Osteoblast (primary cell): ENCODE measurements at regions not wholly inside any gene's neighbourhood (a gene's known extent, or its start where the extent isn't known, plus 50 kb on each side); places are given as distances from the start of the nearest gene placed in this dataset.

Experiments used
- DNase-seq: peaks from one replicate; pipeline ENCODE4 v3.0.0; 2011; ENCODE audit warnings: low spot score, mixed read lengths; ENCODE audit not compliant: insufficient read length; ENCODE audit errors: missing footprints
- H2AFZ ChIP-seq: 2 replicates; pipeline ENCODE4 v1.6.0; 2011; ENCODE audit warnings: mild to moderate bottlenecking, low read length
- H3K27ac ChIP-seq: 2 replicates; pipeline ENCODE4 v1.5.1; 2011; ENCODE audit warnings: mild to moderate bottlenecking, low read depth, low read length, moderate library complexity
- H3K27me3 ChIP-seq: 2 replicates; pipeline ENCODE4 v1.6.0; 2012; ENCODE audit warnings: mild to moderate bottlenecking, control low read depth, inconsistent platforms, low read length, moderate library complexity; ENCODE audit not compliant: insufficient read depth
- H3K36me3 ChIP-seq: 2 replicates; pipeline ENCODE4 v1.5.1; 2011; ENCODE audit warnings: mild to moderate bottlenecking, low read length, control low read depth, moderate library complexity; ENCODE audit not compliant: insufficient read depth
- H3K4me1 ChIP-seq: 2 replicates; pipeline ENCODE4 v1.5.1; 2011; ENCODE audit warnings: mild to moderate bottlenecking, low read length, control low read depth, moderate library complexity; ENCODE audit not compliant: insufficient read depth
- H3K4me2 ChIP-seq: 2 replicates; pipeline ENCODE4 v1.6.0; 2011; ENCODE audit warnings: mild to moderate bottlenecking, low read length; ENCODE audit not compliant: insufficient read depth
- H3K4me3 ChIP-seq: fragments of 200-600 bp; sonication (generic); 3 replicates; pipeline ENCODE4 v1.5.1; 2012; ENCODE audit warnings: mild to moderate bottlenecking, low read length, inconsistent platforms; ENCODE audit not compliant: insufficient read depth
- H3K79me2 ChIP-seq: 2 replicates; pipeline ENCODE4 v1.6.0; 2012; ENCODE audit warnings: mild to moderate bottlenecking, low read length, control low read depth, inconsistent platforms; ENCODE audit not compliant: insufficient read depth
- H3K9me3 ChIP-seq: 2 replicates; pipeline ENCODE4 v1.5.1; 2011; ENCODE audit warnings: low read depth, low read length, control low read depth
- H4K20me1 ChIP-seq: 2 replicates; pipeline ENCODE4 v1.6.0; 2012; ENCODE audit warnings: mild to moderate bottlenecking, low read length, control low read depth; ENCODE audit not compliant: insufficient read depth
- CTCF ChIP-seq: IDR thresholded peaks from 2 replicates; pipeline ENCODE4 v1.5.1; 2011; ENCODE audit warnings: mild to moderate bottlenecking, low read depth, low read length, moderate library complexity; ENCODE audit errors: extremely low read depth

GRCh38 chr10:128643658-128644057 lies 517.4 kb upstream of the MKI67 start:
- Histone ChIP-seq H3K27ac (no peak overlapping the region), H3K4me2 (no peak overlapping the region), H2AFZ (no peak overlapping the region), H3K36me3 (no peaks in the 10 kb centered on the region), H3K79me2 (no peaks in the 10 kb centered on the region), H3K27me3 (no peaks in the 10 kb centered on the region), H3K4me3 (no peak overlapping the region), H4K20me1 (no peaks in the 10 kb centered on the region), H3K9me3 (no peaks in the 10 kb centered on the region), H3K4me1 (no peaks in the 10 kb centered on the region)
- no peak for TF ChIP-seq CTCF
- DNase-seq: no peak

- no peaks in the 10 kb centered on the region for H3K27me3 ChIP-seq
- H3K79me2 ChIP-seq: no peaks in the 10 kb centered on the region
Observed at GRCh38 chr10:128645486-128645885, 519.3 kb upstream of the MKI67 start.

GRCh38 chr10:128646956-128647355 lies 520.7 kb upstream of the MKI67 start:
- no peak for TF ChIP-seq CTCF
- H4K20me1 ChIP-seq: no peaks in the 10 kb centered on the region
- H2AFZ ChIP-seq: no peak overlapping the region
- no peak overlapping the region for H3K4me3 ChIP-seq
- no peak overlapping the region for H3K27ac ChIP-seq
- no peak overlapping the region for H3K4me2 ChIP-seq
- DNase-seq: no peak
- H3K4me1 ChIP-seq: no peaks in the 10 kb centered on the region
- no peaks in the 10 kb centered on the region for H3K36me3 ChIP-seq
- no peaks in the 10 kb centered on the region for H3K79me2 ChIP-seq
- no peaks in the 10 kb centered on the region for H3K27me3 ChIP-seq
- no peaks in the 10 kb centered on the region for H3K9me3 ChIP-seq

More at GRCh38 chr10:128645486-128645885, 519.3 kb upstream of the MKI67 start:
- Histone ChIP-seq H3K27ac (no peak overlapping the region), H3K4me3 (no peak overlapping the region), H4K20me1 (no peaks in the 10 kb centered on the region), H3K36me3 (no peaks in the 10 kb centered on the region), H3K9me3 (no peaks in the 10 kb centered on the region), H2AFZ (no peak overlapping the region), H3K4me1 (no peaks in the 10 kb centered on the region), H3K4me2 (no peak overlapping the region)
- no peak for TF ChIP-seq CTCF
- no peak for DNase-seq

GRCh38 chr10:128657548-128657947 lies 531.3 kb upstream of the MKI67 start:
- Histone ChIP-seq H3K9me3 (peaks cover 4% of the 10 kb centered on the region), H3K4me1 (no peaks in the 10 kb centered on the region), H3K4me2 (no peak overlapping the region), H3K79me2 (no peaks in the 10 kb centered on the region), H4K20me1 (no peaks in the 10 kb centered on the region), H3K27ac (no peak overlapping the region), H3K27me3 (no peaks in the 10 kb centered on the region), H2AFZ (no peak overlapping the region), H3K36me3 (no peaks in the 10 kb centered on the region), H3K4me3 (no peak overlapping the region)
- no peak for TF ChIP-seq CTCF
- no peak for DNase-seq
